ENCODE measurements at regions not wholly inside any gene's neighbourhood (a gene's known extent, or its start where the extent isn't known, plus 50 kb on each side); places are given as distances from the start of the nearest gene placed in this dataset.

GRCh38 chr4:95672811-95673210 is 124.0 kb upstream of the UNC5C start:
- no peaks in the 10 kb centered on the region for H3K27me3 ChIP-seq (ENCODE audit: insufficient read depth, low read length)
- ChIA-PET POLR2A (no interaction called here), CTCF (no interaction called here), RAD21 (ENCODE audit: low non-redundant PET in 1 of 2, low total read pairs in 2 of 2, uncharacterized antibody in 2 of 2, unreplicated experiment in 2 of 2) (no interaction called here)
- ATAC-seq (no peak), DNase-seq (ENCODE audit: low read depth, low spot score) (no peak)
- H2AFZ ChIP-seq (ENCODE audit: low read depth, low read length, poor library complexity, severe bottlenecking): no peak overlapping the region
- no TSS peak for BruUV-seq (replicated peaks)
- H3K9me3 ChIP-seq (ENCODE audit: control insufficient read depth in 1 of 2, insufficient read depth in 1 of 2, low read depth in 1 of 2, low read length in 2 of 2): no peaks in the 10 kb centered on the region
- no peaks in the 10 kb centered on the region for H3K79me2 ChIP-seq (ENCODE audit: insufficient read depth, low read length)
- no peak overlapping the region for H3K4me3 ChIP-seq (replicated peaks in 1 of 2; ENCODE audit: low read depth in 1 of 2, low read length in 2 of 2)
- no peak overlapping the region for H3K27ac ChIP-seq (ENCODE audit: low read depth, low read length)
- no peaks in the 10 kb centered on the region for H3K4me1 ChIP-seq (ENCODE audit: control insufficient read depth in 1 of 2, insufficient read depth in 2 of 2, low read length in 2 of 2)
- intact Hi-C loops (cut with micrococcal nuclease): no loop called here
- H3K4me2 ChIP-seq (ENCODE audit: low read length): no peak overlapping the region
- TF ChIP-seq SIN3A (IDR thresholded peaks at IDR 0.05; ENCODE audit: low read depth) (no peak), SP1 (IDR thresholded peaks at IDR 0.05; ENCODE audit: low read depth) (no peak), POLR2AphosphoS5 (IDR thresholded peaks at IDR 0.05; ENCODE audit: low read depth, low read length) (no peak), CBX3 (IDR thresholded peaks at IDR 0.05; ENCODE audit: low read depth) (no peak), MAX (IDR thresholded peaks at IDR 0.05) (no peak), EZH2phosphoT487 (IDR thresholded peaks at IDR 0.05; ENCODE audit: borderline replicate concordance) (no peak)
- no peaks in the 10 kb centered on the region for H3K9me2 ChIP-seq (ENCODE audit: insufficient read depth)
- H3K9ac ChIP-seq (ENCODE audit: low read length): no peak overlapping the region
- H4K20me1 ChIP-seq (ENCODE audit: insufficient read depth): no peaks in the 10 kb centered on the region
- H3K36me3 ChIP-seq (ENCODE audit: control insufficient read depth in 1 of 2, insufficient read depth in 2 of 2, low read length in 2 of 2): no peaks in the 10 kb centered on the region

- H3K9me2 ChIP-seq (ENCODE audit: insufficient read depth): no peaks in the 10 kb centered on the region
- intact Hi-C loops (cut with micrococcal nuclease): no loop called here
- no peak overlapping the region for H2AFZ ChIP-seq (ENCODE audit: low read depth, low read length, poor library complexity, severe bottlenecking)
- POLR2A ChIA-PET: no interaction called here
- no peaks in the 10 kb centered on the region for H3K9me3 ChIP-seq (ENCODE audit: control insufficient read depth in 1 of 2, insufficient read depth in 1 of 2, low read depth in 1 of 2, low read length in 2 of 2)
- H4K20me1 ChIP-seq (ENCODE audit: insufficient read depth): no peaks in the 10 kb centered on the region
- H3K4me3 ChIP-seq (replicated peaks in 1 of 2; ENCODE audit: low read depth in 1 of 2, low read length in 2 of 2): no peak overlapping the region
- no peak overlapping the region for H3K9ac ChIP-seq (ENCODE audit: low read length)
- no peaks in the 10 kb centered on the region for H3K79me2 ChIP-seq (ENCODE audit: insufficient read depth, low read length)
- CTCF ChIA-PET: no interaction called here
- no peaks in the 10 kb centered on the region for H3K4me1 ChIP-seq (ENCODE audit: control insufficient read depth in 1 of 2, insufficient read depth in 2 of 2, low read length in 2 of 2)
- TF ChIP-seq EZH2phosphoT487 (IDR thresholded peaks at IDR 0.05; ENCODE audit: borderline replicate concordance) (no peak), EGR1 (IDR thresholded peaks at IDR 0.05; ENCODE audit: low read depth) (no peak), SRF (IDR thresholded peaks at IDR 0.05; ENCODE audit: low read depth) (no peak), CTCF (IDR thresholded peaks at IDR 0.05 in 2 of 3, conservative IDR thresholded peaks at IDR 0.05 in 1 of 3; ENCODE audit: borderline replicate concordance in 1 of 3, insufficient read depth in 1 of 3, low read depth in 2 of 3, low read length in 2 of 3) (no peak), YY1 (IDR thresholded peaks at IDR 0.05; ENCODE audit: extremely low read depth, insufficient replicate concordance, low read depth, low read length) (no peak), MAX (IDR thresholded peaks at IDR 0.05) (no peak), SP1 (IDR thresholded peaks at IDR 0.05; ENCODE audit: low read depth) (no peak), POLR2A (IDR thresholded peaks at IDR 0.05; ENCODE audit: borderline replicate concordance, extremely low read depth, insufficient read depth, insufficient read length) (no peak), ELF1 (IDR thresholded peaks at IDR 0.05; ENCODE audit: borderline replicate concordance, low read depth) (no peak)
- DNase-seq (ENCODE audit: low read depth, low spot score) (no peak), ATAC-seq (no peak)
- H3K27me3 ChIP-seq (ENCODE audit: insufficient read depth, low read length): no peaks in the 10 kb centered on the region
- H3K36me3 ChIP-seq (ENCODE audit: control insufficient read depth in 1 of 2, insufficient read depth in 2 of 2, low read length in 2 of 2): no peaks in the 10 kb centered on the region
- RAD21 ChIA-PET (ENCODE audit: low non-redundant PET in 1 of 2, low total read pairs in 2 of 2, uncharacterized antibody in 2 of 2, unreplicated experiment in 2 of 2): no interaction called here
- H3K4me2 ChIP-seq (ENCODE audit: low read length): no peak overlapping the region
- no peak overlapping the region for H3K27ac ChIP-seq (ENCODE audit: low read depth, low read length)
- BruUV-seq (replicated peaks): no TSS peak
These were observed 111.9 kb upstream of the UNC5C start for GRCh38 chr4:95660719-95661118.
